ENCODE measurements at regions not wholly inside any gene's neighbourhood (a gene's known extent, or its start where the extent isn't known, plus 50 kb on each side); places are given as distances from the start of the nearest gene placed in this dataset.

- TF ChIP-seq ZNF639 (CRISPR knock-in tag; conservative IDR thresholded peaks at IDR 0.05 in 1 of 2, IDR thresholded peaks at IDR 0.05 in 1 of 2), result no peak
- peak; percentile 77; the same call in 1 of the 2 replicates for TF ChIP-seq MTF1 (CRISPR knock-in tag; IDR thresholded peaks at IDR 0.05; ENCODE audit: borderline replicate concordance)
- no peak; the same call in 1 of the 2 replicates for TF ChIP-seq FOXP1 (CRISPR knock-in tag; IDR thresholded peaks at IDR 0.05)
- TF ChIP-seq GABPB1 (CRISPR knock-in tag; IDR thresholded peaks at IDR 0.05), result no peak
- no peak for TF ChIP-seq MNT (conservative IDR thresholded peaks at IDR 0.05)
- TF ChIP-seq, protein P1, sequence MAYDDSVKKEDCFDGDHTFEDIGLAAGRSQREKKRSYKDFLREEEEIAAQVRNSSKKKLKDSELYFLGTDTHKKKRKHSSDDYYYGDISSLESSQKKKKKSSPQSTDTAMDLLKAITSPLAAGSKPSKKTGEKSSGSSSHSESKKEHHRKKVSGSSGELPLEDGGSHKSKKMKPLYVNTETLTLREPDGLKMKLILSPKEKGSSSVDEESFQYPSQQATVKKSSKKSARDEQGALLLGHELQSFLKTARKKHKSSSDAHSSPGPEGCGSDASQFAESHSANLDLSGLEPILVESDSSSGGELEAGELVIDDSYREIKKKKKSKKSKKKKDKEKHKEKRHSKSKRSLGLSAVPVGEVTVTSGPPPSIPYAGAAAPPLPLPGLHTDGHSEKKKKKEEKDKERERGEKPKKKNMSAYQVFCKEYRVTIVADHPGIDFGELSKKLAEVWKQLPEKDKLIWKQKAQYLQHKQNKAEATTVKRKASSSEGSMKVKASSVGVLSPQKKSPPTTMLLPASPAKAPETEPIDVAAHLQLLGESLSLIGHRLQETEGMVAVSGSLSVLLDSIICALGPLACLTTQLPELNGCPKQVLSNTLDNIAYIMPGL (CRISPR knock-in tag; IDR thresholded peaks at IDR 0.05), result no peak
- peak; percentile 51; the same call in 1 of the 2 replicates for TF ChIP-seq NFRKB (IDR thresholded peaks at IDR 0.05; ENCODE audit: low read depth)
- TF ChIP-seq ZNF778 (CRISPR knock-in tag; IDR thresholded peaks at IDR 0.05), result no peak
- peak; percentile 53; the same call in 1 of the 2 replicates for TF ChIP-seq TCF3 (CRISPR knock-in tag; IDR thresholded peaks at IDR 0.05)
- TF ChIP-seq ZBTB49 (CRISPR knock-in tag; IDR thresholded peaks at IDR 0.05; ENCODE audit: borderline replicate concordance), result no peak
- no peak for TF ChIP-seq POLR2G (IDR thresholded peaks at IDR 0.05; ENCODE audit: low read depth, low read length)
- TF ChIP-seq, protein P2, sequence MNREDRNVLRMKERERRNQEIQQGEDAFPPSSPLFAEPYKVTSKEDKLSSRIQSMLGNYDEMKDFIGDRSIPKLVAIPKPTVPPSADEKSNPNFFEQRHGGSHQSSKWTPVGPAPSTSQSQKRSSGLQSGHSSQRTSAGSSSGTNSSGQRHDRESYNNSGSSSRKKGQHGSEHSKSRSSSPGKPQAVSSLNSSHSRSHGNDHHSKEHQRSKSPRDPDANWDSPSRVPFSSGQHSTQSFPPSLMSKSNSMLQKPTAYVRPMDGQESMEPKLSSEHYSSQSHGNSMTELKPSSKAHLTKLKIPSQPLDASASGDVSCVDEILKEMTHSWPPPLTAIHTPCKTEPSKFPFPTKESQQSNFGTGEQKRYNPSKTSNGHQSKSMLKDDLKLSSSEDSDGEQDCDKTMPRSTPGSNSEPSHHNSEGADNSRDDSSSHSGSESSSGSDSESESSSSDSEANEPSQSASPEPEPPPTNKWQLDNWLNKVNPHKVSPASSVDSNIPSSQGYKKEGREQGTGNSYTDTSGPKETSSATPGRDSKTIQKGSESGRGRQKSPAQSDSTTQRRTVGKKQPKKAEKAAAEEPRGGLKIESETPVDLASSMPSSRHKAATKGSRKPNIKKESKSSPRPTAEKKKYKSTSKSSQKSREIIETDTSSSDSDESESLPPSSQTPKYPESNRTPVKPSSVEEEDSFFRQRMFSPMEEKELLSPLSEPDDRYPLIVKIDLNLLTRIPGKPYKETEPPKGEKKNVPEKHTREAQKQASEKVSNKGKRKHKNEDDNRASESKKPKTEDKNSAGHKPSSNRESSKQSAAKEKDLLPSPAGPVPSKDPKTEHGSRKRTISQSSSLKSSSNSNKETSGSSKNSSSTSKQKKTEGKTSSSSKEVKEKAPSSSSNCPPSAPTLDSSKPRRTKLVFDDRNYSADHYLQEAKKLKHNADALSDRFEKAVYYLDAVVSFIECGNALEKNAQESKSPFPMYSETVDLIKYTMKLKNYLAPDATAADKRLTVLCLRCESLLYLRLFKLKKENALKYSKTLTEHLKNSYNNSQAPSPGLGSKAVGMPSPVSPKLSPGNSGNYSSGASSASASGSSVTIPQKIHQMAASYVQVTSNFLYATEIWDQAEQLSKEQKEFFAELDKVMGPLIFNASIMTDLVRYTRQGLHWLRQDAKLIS (CRISPR knock-in tag; IDR thresholded peaks at IDR 0.05), result no peak; the same call in 1 of the 2 replicates
- no peak for TF ChIP-seq HIVEP1 (CRISPR knock-in tag; IDR thresholded peaks at IDR 0.05)
- no peak for TF ChIP-seq ZSCAN32 (CRISPR knock-in tag; IDR thresholded peaks at IDR 0.05)
Observed at GRCh38 chr6:43937236-43938177, 167.5 kb downstream of the VEGFA start (continued).

All from K562 (cell line).